Esophagus muscularis mucosa (tissue), 4 donors: ENCODE measurements at regions not wholly inside any gene's neighbourhood (a gene's known extent, or its start where the extent isn't known, plus 50 kb on each side); places are given as distances from the start of the nearest gene placed in this dataset.

Source experiments
- DNase-seq: peaks from one replicate; pipeline ENCODE4 v3.0.0-alpha.2; 2017; ENCODE audit errors: extremely low spot score
- H3K27ac ChIP-seq, 4 donors: fragments of 200-600 bp; sonication (generic); replicated peaks in 1 of 4; 1 replicate in 3 of 4; 2 replicates in 1 of 4; pipeline ENCODE4 v1.5.1; 2016 to 2019; ENCODE audit warnings: mild to moderate bottlenecking in 1 of 4
- H3K27me3 ChIP-seq, 4 donors: fragments of 200-600 bp; sonication (generic); one replicate each; pipeline versions ENCODE4 v1.5.1 to v1.6.0; 2016 to 2019
- H3K36me3 ChIP-seq, 4 donors: fragments of 200-600 bp; sonication (generic); one replicate each; pipeline ENCODE4 v1.5.1; 2016 to 2019
- H3K4me1 ChIP-seq, 4 donors: fragments of 200-600 bp; sonication (generic); one replicate each; pipeline ENCODE4 v1.5.1; 2016 to 2019
- H3K4me3 ChIP-seq, 4 donors: fragments of 200-600 bp; sonication (generic); 1 replicate in 2 of 4; 2 replicates in 2 of 4; pipeline ENCODE4 v1.5.1; 2016 to 2019; ENCODE audit warnings: mild to moderate bottlenecking in 4 of 4, moderate library complexity in 1 of 4
- H3K9me3 ChIP-seq, 4 donors: fragments of 200-600 bp; sonication (generic); 1 replicate in 3 of 4; 2 replicates in 1 of 4; pipeline ENCODE4 v1.5.1; 2016 to 2019
- EP300 ChIP-seq: sonication (generic); formaldehyde crosslinking; IDR thresholded peaks from one replicate; pipeline ENCODE4 v1.6.1; 2017; ENCODE audit warnings: antibody characterized with exemption
- POLR2A ChIP-seq: fragments of 450-650 bp; IDR thresholded peaks from one replicate; pipeline ENCODE4 v1.6.1; 2017; ENCODE audit warnings: antibody characterized with exemption, moderate library complexity, mild to moderate bottlenecking, low read depth
- POLR2AphosphoS5 ChIP-seq, 2 donors: sonication (generic); formaldehyde crosslinking; IDR thresholded peaks; one replicate each; pipeline ENCODE4 v1.6.1; 2017; ENCODE audit warnings: antibody characterized with exemption in 2 of 2
- WGBS: methylation state at CpG from one replicate; pipeline ENCODE4 v1.1.5; 2018; 5-methylcytosine and 5-hydroxymethylcytosine counted together
- intact Hi-C: fragments of 100-400 bp; cut with DNase I; formaldehyde crosslinking; loops from one replicate; pipeline ENCODE4 v1.15.1; 2023
- TF ChIP-seq, protein P1 (sequence below), 3 experiments: fragments of 200-600 bp in 2 of 3; fragments of 450-650 bp in 1 of 3; sonication (generic) in 2 of 3; IDR thresholded peaks; one replicate each; pipeline ENCODE4 v1.5.1; 2017 to 2019; ENCODE audit warnings: antibody characterized with exemption in 3 of 3, mild to moderate bottlenecking in 2 of 3, moderate library complexity in 1 of 3

- 100% methylated on average over 1 of the region's 1 CpG for WGBS
- Histone ChIP-seq H3K27ac (no peak overlapping the region), H3K4me1 (no peaks in the 10 kb centered on the region), H3K27me3 (no peaks in the 10 kb centered on the region), H3K4me3 (no peak overlapping the region), H3K9me3 (no peaks in the 10 kb centered on the region), H3K36me3 (no peaks in the 10 kb centered on the region)
- no peak for DNase-seq
- intact Hi-C loops: no loop called here
- TF ChIP-seq POLR2AphosphoS5 (IDR thresholded peaks at IDR 0.05): no peak
- TF ChIP-seq EP300: no peak
- no peak for TF ChIP-seq POLR2A
- TF ChIP-seq, protein P1, sequence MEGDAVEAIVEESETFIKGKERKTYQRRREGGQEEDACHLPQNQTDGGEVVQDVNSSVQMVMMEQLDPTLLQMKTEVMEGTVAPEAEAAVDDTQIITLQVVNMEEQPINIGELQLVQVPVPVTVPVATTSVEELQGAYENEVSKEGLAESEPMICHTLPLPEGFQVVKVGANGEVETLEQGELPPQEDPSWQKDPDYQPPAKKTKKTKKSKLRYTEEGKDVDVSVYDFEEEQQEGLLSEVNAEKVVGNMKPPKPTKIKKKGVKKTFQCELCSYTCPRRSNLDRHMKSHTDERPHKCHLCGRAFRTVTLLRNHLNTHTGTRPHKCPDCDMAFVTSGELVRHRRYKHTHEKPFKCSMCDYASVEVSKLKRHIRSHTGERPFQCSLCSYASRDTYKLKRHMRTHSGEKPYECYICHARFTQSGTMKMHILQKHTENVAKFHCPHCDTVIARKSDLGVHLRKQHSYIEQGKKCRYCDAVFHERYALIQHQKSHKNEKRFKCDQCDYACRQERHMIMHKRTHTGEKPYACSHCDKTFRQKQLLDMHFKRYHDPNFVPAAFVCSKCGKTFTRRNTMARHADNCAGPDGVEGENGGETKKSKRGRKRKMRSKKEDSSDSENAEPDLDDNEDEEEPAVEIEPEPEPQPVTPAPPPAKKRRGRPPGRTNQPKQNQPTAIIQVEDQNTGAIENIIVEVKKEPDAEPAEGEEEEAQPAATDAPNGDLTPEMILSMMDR (IDR thresholded peaks at IDR 0.05): no peak
Measured at GRCh38 chr4:136124251-136124745, 1408.0 kb downstream of the PCDH18 start.

DNA sequence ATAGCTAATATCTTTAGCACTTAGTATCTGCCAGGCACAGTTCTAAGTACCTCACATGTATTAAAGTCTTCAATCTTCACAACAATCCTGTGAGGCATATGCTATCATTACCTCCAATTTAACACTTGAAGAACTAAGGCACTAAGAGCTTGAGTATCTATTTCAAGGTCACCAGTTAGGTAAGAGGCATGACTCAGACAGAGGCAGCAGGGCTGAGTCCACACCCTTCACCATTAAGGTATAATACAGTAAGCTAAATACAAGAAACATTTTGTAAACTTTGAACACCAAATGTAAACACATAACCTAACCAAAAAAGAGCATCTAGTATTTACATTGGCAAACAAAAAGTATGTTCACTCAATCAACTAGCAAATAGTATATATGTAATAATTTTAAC, 1410.9 kb downstream of the PCDH18 start:
- DNase-seq: no peak
- Histone ChIP-seq H3K27ac (no peak overlapping the region), H3K4me1 (no peaks in the 10 kb centered on the region), H3K27me3 (no peaks in the 10 kb centered on the region), H3K36me3 (no peaks in the 10 kb centered on the region), H3K4me3 (no peak overlapping the region), H3K9me3 (no peaks in the 10 kb centered on the region)
- TF ChIP-seq EP300: no peak
- TF ChIP-seq POLR2AphosphoS5 (IDR thresholded peaks at IDR 0.05): no peak
- no peak for TF ChIP-seq POLR2A
- TF ChIP-seq, protein P1 (IDR thresholded peaks at IDR 0.05): no peak
- intact Hi-C loops: no loop called here

GRCh38 chr4:136113921-136114320, 1418.4 kb downstream of the PCDH18 start:
- Histone ChIP-seq H3K4me1 (no peaks in the 10 kb centered on the region), H3K36me3 (no peaks in the 10 kb centered on the region), H3K9me3 (no peaks in the 10 kb centered on the region), H3K4me3 (no peak overlapping the region), H3K27me3 (no peaks in the 10 kb centered on the region), H3K27ac (no peak overlapping the region)
- no peak for DNase-seq
- WGBS: 49% methylated on average over 2 of the region's 2 CpGs
- intact Hi-C loops: no loop called here
- TF ChIP-seq EP300 (no peak), POLR2AphosphoS5 (IDR thresholded peaks at IDR 0.05) (no peak)
- TF ChIP-seq, protein P1 (IDR thresholded peaks at IDR 0.05): no peak

DNA sequence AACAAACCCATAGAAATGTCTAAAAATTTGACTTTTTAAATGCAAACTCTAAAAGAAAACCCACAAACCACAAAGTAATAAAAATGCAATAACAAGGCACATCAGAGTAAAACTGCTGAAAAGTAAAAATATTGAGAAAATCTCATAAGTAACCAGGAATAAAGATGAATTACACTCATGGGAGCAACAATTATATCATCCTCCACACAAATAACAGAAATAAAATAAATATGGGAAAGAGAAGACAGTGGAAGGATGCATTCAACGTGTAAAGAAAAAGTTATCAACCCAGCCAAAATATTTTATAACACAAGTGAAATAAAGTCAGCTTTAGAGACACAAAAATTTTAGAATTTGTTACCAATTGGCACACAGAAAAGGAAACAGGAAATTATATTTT, 1420.2 kb downstream of the PCDH18 start:
- Histone ChIP-seq H3K9me3 (no peaks in the 10 kb centered on the region), H3K27ac (no peak overlapping the region), H3K36me3 (no peaks in the 10 kb centered on the region), H3K4me3 (no peak overlapping the region), H3K4me1 (no peaks in the 10 kb centered on the region), H3K27me3 (no peaks in the 10 kb centered on the region)
- intact Hi-C loops: no loop called here
- 71% methylated on average over 1 of the region's 1 CpG for WGBS
- TF ChIP-seq, protein P1 (IDR thresholded peaks at IDR 0.05): no peak
- TF ChIP-seq POLR2A (no peak), EP300 (no peak), POLR2AphosphoS5 (IDR thresholded peaks at IDR 0.05) (no peak)
- no peak for DNase-seq

GRCh38 chr4:136106753-136107152, 1425.5 kb downstream of the PCDH18 start:
- H3K27ac ChIP-seq: no peak overlapping the region
- no peaks in the 10 kb centered on the region for H3K36me3 ChIP-seq
- no peaks in the 10 kb centered on the region for H3K27me3 ChIP-seq
- TF ChIP-seq EP300: no peak
- H3K4me3 ChIP-seq: no peak overlapping the region
- no peak for DNase-seq
- WGBS: 52% methylated on average over 1 of the region's 1 CpG
- no peaks in the 10 kb centered on the region for H3K4me1 ChIP-seq
- H3K9me3 ChIP-seq: no peaks in the 10 kb centered on the region
- intact Hi-C loops: no loop called here
